ENCODE measurements at regions not wholly inside any gene's neighbourhood (a gene's known extent, or its start where the extent isn't known, plus 50 kb on each side); places are given as distances from the start of the nearest gene placed in this dataset.

GRCh38 chr16:51569203-51569931, 418.3 kb upstream of the SALL1 start:
- FAIRE-seq: no peak

- no peak for FAIRE-seq
These were observed 416.8 kb upstream of the SALL1 start for GRCh38 chr16:51567911-51568310.

- FAIRE-seq: no peak
These were observed 414.1 kb upstream of the SALL1 start for GRCh38 chr16:51565184-51565583.

GRCh38 chr16:51562891-51563290, 411.8 kb upstream of the SALL1 start:
- FAIRE-seq: no peak

GRCh38 chr16:51559901-51560300, 408.8 kb upstream of the SALL1 start:
- no peak for FAIRE-seq

- FAIRE-seq: no peak
These were observed 406.6 kb upstream of the SALL1 start for GRCh38 chr16:51557670-51558069.

- FAIRE-seq: no peak
These were observed 405.7 kb upstream of the SALL1 start for GRCh38 chr16:51556694-51557340.

GRCh38 chr16:51553910-51554309, 402.8 kb upstream of the SALL1 start:
- no peak for FAIRE-seq

GRCh38 chr16:51553314-51553713, 402.2 kb upstream of the SALL1 start:
- no peak for FAIRE-seq

- FAIRE-seq: no peak
These were observed 399.8 kb upstream of the SALL1 start for GRCh38 chr16:51550800-51551347.

- FAIRE-seq: no peak
These were observed 398.8 kb upstream of the SALL1 start for GRCh38 chr16:51549836-51550235.

GRCh38 chr16:51545951-51546350, 394.9 kb upstream of the SALL1 start:
- FAIRE-seq: no peak

GRCh38 chr16:51544851-51545467, 393.9 kb upstream of the SALL1 start:
- FAIRE-seq: no peak

- no peak for FAIRE-seq
These were observed 392.9 kb upstream of the SALL1 start for GRCh38 chr16:51543971-51544370.

GRCh38 chr16:51542981-51543815, 392.1 kb upstream of the SALL1 start:
- no peak for FAIRE-seq

- FAIRE-seq: no peak
These were observed 389.2 kb upstream of the SALL1 start for GRCh38 chr16:51540259-51540658.

- no peak for FAIRE-seq
These were observed 387.8 kb upstream of the SALL1 start for GRCh38 chr16:51538707-51539498.

- FAIRE-seq: no peak
These were observed 384.5 kb upstream of the SALL1 start for GRCh38 chr16:51535591-51535990.

- no peak for FAIRE-seq
These were observed 381.5 kb upstream of the SALL1 start for GRCh38 chr16:51532551-51532950.

- FAIRE-seq: no peak
These were observed 380.2 kb upstream of the SALL1 start for GRCh38 chr16:51531271-51531670.

- no peak for FAIRE-seq
These were observed 376.3 kb upstream of the SALL1 start for GRCh38 chr16:51527349-51527748.

GRCh38 chr16:51526621-51527020, 375.6 kb upstream of the SALL1 start:
- FAIRE-seq: no peak

All from A204.1 (cell line).